ENCODE measurements at regions not wholly inside any gene's neighbourhood (a gene's known extent, or its start where the extent isn't known, plus 50 kb on each side); places are given as distances from the start of the nearest gene placed in this dataset.
"Not testable (repeated sequence)": the region's sequence is repeated elsewhere in the genome, so short reads cannot be mapped to it uniquely, and the experiment has no call there.

GRCh38 chr1:99062192-99062591 is 57.5 kb upstream of the PLPPR5 start:
- no peak for TF ChIP-seq CTCF (IDR thresholded peaks at IDR 0.05; ENCODE audit: low read depth, low read length, missing control alignments)
- DNase-seq (ENCODE audit: low read depth), result no peak
- H3K4me3 ChIP-seq (ENCODE audit: low read depth, low read length), result no peak overlapping the region

GRCh38 chr1:99069146-99069545 is 64.5 kb upstream of the PLPPR5 start:
- no peak overlapping the region for H3K4me3 ChIP-seq (ENCODE audit: low read depth, low read length)
- TF ChIP-seq CTCF (IDR thresholded peaks at IDR 0.05; ENCODE audit: low read depth, low read length, missing control alignments), result no peak
- DNase-seq (ENCODE audit: low read depth), result no peak

- not testable (repeated sequence) for DNase-seq (ENCODE audit: low read depth)
Measured at GRCh38 chr1:99078529-99078928, 73.9 kb upstream of the PLPPR5 start.

DNA sequence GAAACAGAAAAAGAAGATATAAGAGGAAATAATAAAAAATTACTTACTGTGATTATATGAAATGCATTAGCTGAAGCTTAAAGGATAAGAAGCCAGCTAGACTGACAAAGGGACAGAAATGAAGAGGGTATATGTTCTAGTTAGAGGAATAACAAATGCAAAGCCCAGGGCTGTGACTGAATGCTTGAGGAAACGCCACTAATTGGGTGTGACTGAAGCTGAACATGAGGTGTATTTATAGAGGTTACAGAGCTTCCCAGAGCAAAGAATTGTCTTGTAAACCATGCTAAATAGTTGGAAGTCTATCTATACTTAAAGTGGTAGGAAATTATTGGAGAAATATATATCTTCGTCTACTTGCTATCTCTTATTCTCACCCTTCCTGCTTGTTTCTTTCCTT is 77.7 kb upstream of the PLPPR5 start:
- no peak for DNase-seq (ENCODE audit: low read depth)
- H3K4me3 ChIP-seq (ENCODE audit: low read depth, low read length), result no peak overlapping the region
- no peak for TF ChIP-seq CTCF (IDR thresholded peaks at IDR 0.05; ENCODE audit: low read depth, low read length, missing control alignments)

More at GRCh38 chr1:99078529-99078928, 73.9 kb upstream of the PLPPR5 start:
- H3K4me3 ChIP-seq (ENCODE audit: low read depth, low read length), result not testable (repeated sequence)

GRCh38 chr1:99083338-99083737 is 78.7 kb upstream of the PLPPR5 start:
- H3K4me3 ChIP-seq (ENCODE audit: low read depth, low read length), result no peak overlapping the region
- no peak for TF ChIP-seq CTCF (IDR thresholded peaks at IDR 0.05; ENCODE audit: low read depth, low read length, missing control alignments)
- no peak for DNase-seq (ENCODE audit: low read depth)

DNA sequence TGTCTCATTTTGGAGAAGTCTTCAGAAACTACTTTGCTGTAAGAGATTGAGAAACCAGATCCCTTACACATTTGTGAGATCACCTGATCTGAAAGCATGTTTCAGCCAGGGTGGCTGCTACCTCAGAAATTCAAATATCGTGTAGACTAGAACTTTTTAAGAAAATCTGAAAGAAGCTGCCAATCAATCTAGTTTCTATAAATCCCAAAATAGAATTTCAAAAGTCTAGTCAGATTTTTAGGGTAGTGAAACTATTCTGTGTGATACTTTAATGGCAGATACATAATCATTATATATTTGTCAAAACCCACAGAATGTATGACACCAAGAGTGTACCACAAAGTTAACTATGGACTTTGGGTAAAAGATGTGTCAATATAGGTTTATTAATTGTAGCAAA is 79.9 kb upstream of the PLPPR5 start:
- H3K4me3 ChIP-seq (ENCODE audit: low read depth, low read length), result no peak overlapping the region
- peak; percentile 0 for DNase-seq (ENCODE audit: low read depth)
- no peak for TF ChIP-seq CTCF (IDR thresholded peaks at IDR 0.05; ENCODE audit: low read depth, low read length, missing control alignments)

DNA sequence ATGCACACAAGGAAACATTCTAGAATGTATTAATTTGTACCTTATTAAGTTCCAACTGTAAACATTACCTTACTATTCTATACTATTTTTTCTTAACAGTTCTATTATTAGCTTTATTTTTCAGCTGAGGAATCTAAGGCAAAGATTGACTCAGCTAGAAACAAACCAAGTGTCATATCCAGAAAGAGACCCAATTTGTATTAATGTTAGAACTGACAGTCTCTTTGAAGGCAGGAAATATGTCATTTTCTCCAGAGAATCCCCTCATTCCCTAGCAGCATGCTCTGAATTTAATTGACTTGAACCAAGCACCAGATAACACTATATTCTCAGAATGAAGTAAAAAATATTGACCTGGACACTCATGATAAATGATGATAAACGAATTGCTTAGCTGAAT is 81.4 kb upstream of the PLPPR5 start:
- no peak overlapping the region for H3K4me3 ChIP-seq (ENCODE audit: low read depth, low read length)
- TF ChIP-seq CTCF (IDR thresholded peaks at IDR 0.05; ENCODE audit: low read depth, low read length, missing control alignments), result no peak
- DNase-seq (ENCODE audit: low read depth), result no peak

DNA sequence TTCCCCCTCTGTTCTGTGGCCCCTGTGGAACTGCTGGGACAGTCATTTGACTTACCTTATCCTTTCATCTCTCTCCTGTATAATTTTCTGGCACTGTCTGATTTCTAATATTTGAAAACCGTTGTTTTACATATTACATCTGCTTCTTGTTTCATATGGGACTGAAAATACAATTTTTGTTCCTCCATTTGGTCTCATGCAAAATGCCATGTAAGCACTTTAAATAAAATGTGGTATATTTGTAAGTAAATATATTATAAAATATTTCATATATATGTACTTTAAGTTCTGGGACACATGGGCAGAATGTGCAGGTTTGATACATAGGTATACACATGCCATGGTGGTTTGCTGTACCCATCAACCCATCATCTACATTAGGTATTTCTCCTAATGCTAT is 93.9 kb upstream of the PLPPR5 start:
- DNase-seq (ENCODE audit: low read depth), result no peak
- TF ChIP-seq CTCF (IDR thresholded peaks at IDR 0.05; ENCODE audit: low read depth, low read length, missing control alignments), result no peak
- no peak overlapping the region for H3K4me3 ChIP-seq (ENCODE audit: low read depth, low read length)

Data from GM12864 (cell line).